ENCODE measurements at regions not wholly inside any gene's neighbourhood (a gene's known extent, or its start where the extent isn't known, plus 50 kb on each side); places are given as distances from the start of the nearest gene placed in this dataset.

DNA sequence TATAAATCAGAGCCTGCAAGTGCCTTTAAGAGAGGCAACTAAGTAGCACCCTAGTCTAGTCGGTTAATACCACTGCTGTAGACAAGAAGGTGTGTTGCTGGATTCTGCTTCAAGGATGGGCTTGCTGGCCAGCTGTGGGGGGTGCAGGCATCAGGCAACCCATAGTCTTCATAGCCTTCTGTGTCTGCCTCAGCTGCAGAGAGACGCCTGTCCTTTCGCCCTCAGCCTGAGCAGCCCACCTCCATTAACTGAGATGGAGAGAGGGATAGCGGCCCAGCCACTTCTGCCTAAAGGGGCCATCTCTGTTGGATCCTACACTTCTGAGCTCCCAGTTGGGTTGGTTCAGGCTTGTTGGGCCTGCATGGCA lies 123.7 kb upstream of the MLIP start:
- TF ChIP-seq POLR2A (IDR thresholded peaks at IDR 0.05; ENCODE audit: low read depth, low read length) = no peak
- TF ChIP-seq TAF1 (IDR thresholded peaks at IDR 0.05; ENCODE audit: low read depth, low read length) = no peak
- no peak for TF ChIP-seq POLR2AphosphoS5 (IDR thresholded peaks at IDR 0.05; ENCODE audit: low read depth, low read length)
- no peak for TF ChIP-seq SPI1 (IDR thresholded peaks at IDR 0.05; ENCODE audit: low read depth, low read length)
- TF ChIP-seq POU2F2 (IDR thresholded peaks at IDR 0.05; ENCODE audit: low read depth, low read length) = no peak
